ENCODE measurements at regions not wholly inside any gene's neighbourhood (a gene's known extent, or its start where the extent isn't known, plus 50 kb on each side); places are given as distances from the start of the nearest gene placed in this dataset.

- TF ChIP-seq CTCF (IDR thresholded peaks at IDR 0.05; ENCODE audit: low read depth, low read length, poor library complexity, severe bottlenecking) (no peak), EZH2phosphoT487 (IDR thresholded peaks at IDR 0.05; ENCODE audit: borderline replicate concordance, low read length) (no peak)
These were observed 330.0 kb downstream of the ARL4A start for GRCh38 chr7:13017333-13017857.

All from DOHH2 (cell line).